ENCODE measurements at regions not wholly inside any gene's neighbourhood (a gene's known extent, or its start where the extent isn't known, plus 50 kb on each side); places are given as distances from the start of the nearest gene placed in this dataset.
A peak's percentile ranks its signal among the peaks of the same experiment; 100 is the strongest.

GRCh38 chr16:85443116-85443515 is 170.0 kb upstream of the GSE1 start:
- Histone ChIP-seq H3K36me3 (no peaks in the 10 kb centered on the region), H3K27ac (no peak overlapping the region), H3K9me3 (no peaks in the 10 kb centered on the region), H3K27me3 (no peaks in the 10 kb centered on the region), H3K4me3 (no peak overlapping the region), H3K4me1 (peaks cover 21% of the 10 kb centered on the region)
- no peak for DNase-seq (ENCODE audit: extremely low spot score in 2 of 2)
- TF ChIP-seq POLR2AphosphoS5 (IDR thresholded peaks at IDR 0.05; ENCODE audit: insufficient read depth in 1 of 2, low read depth in 1 of 2) (no peak), CTCF (IDR thresholded peaks at IDR 0.05) (no peak), POLR2A (IDR thresholded peaks at IDR 0.05) (no peak)
- intact Hi-C loops (cut with DNase I): no loop called here

- intact Hi-C loops (cut with DNase I): no loop called here
- TF ChIP-seq CTCF (IDR thresholded peaks at IDR 0.05) (no peak), POLR2A (IDR thresholded peaks at IDR 0.05) (no peak), POLR2AphosphoS5 (IDR thresholded peaks at IDR 0.05; ENCODE audit: insufficient read depth in 1 of 2, low read depth in 1 of 2) (no peak)
- no peak for DNase-seq (ENCODE audit: extremely low spot score in 2 of 2)
- Histone ChIP-seq H3K27me3 (no peaks in the 10 kb centered on the region), H3K4me1 (peaks cover 19% of the 10 kb centered on the region), H3K9me3 (no peaks in the 10 kb centered on the region), H3K27ac (no peak overlapping the region), H3K4me3 (no peak overlapping the region), H3K36me3 (no peaks in the 10 kb centered on the region)
These were observed 169.6 kb upstream of the GSE1 start for GRCh38 chr16:85443531-85443930.

GRCh38 chr16:85445064-85445778 is 167.9 kb upstream of the GSE1 start:
- DNase-seq (ENCODE audit: extremely low spot score in 2 of 2): no peak
- Histone ChIP-seq H3K27me3 (no peaks in the 10 kb centered on the region), H3K4me3 (no peak overlapping the region), H3K9me3 (no peaks in the 10 kb centered on the region), H3K27ac (no peak overlapping the region), H3K4me1 (peaks cover 26% of the 10 kb centered on the region), H3K36me3 (no peaks in the 10 kb centered on the region)
- intact Hi-C loops (cut with DNase I): no loop called here
- TF ChIP-seq POLR2AphosphoS5 (IDR thresholded peaks at IDR 0.05; ENCODE audit: insufficient read depth in 1 of 2, low read depth in 1 of 2) (peak in 1 of 2 donors; percentile 5), CTCF (IDR thresholded peaks at IDR 0.05) (no peak)

- Histone ChIP-seq H3K36me3 (no peaks in the 10 kb centered on the region), H3K9me3 (no peaks in the 10 kb centered on the region), H3K4me1 (peaks cover 26% of the 10 kb centered on the region), H3K27me3 (no peaks in the 10 kb centered on the region), H3K27ac (no peak overlapping the region), H3K4me3 (no peak overlapping the region)
- intact Hi-C loops (cut with DNase I): no loop called here
- TF ChIP-seq POLR2AphosphoS5 (IDR thresholded peaks at IDR 0.05; ENCODE audit: insufficient read depth in 1 of 2, low read depth in 1 of 2): no peak
- TF ChIP-seq POLR2A (IDR thresholded peaks at IDR 0.05): no peak
- no peak for TF ChIP-seq CTCF (IDR thresholded peaks at IDR 0.05)
- no peak for DNase-seq (ENCODE audit: extremely low spot score in 2 of 2)
These were observed 167.3 kb upstream of the GSE1 start for GRCh38 chr16:85445779-85446222.

GRCh38 chr16:85446951-85447692 is 166.0 kb upstream of the GSE1 start:
- intact Hi-C loops (cut with DNase I): no loop called here
- Histone ChIP-seq H3K4me3 (no peak overlapping the region), H3K9me3 (no peaks in the 10 kb centered on the region), H3K36me3 (no peaks in the 10 kb centered on the region), H3K27me3 (no peaks in the 10 kb centered on the region), H3K4me1 (peaks cover 26% of the 10 kb centered on the region), H3K27ac (no peak overlapping the region)
- TF ChIP-seq POLR2AphosphoS5 (IDR thresholded peaks at IDR 0.05; ENCODE audit: insufficient read depth in 1 of 2, low read depth in 1 of 2) (no peak), POLR2A (IDR thresholded peaks at IDR 0.05) (no peak), CTCF (IDR thresholded peaks at IDR 0.05) (no peak)
- DNase-seq (ENCODE audit: extremely low spot score in 2 of 2): no peak

Data from vagina (tissue), 2 donors.